Aorta (tissue), 5 donors: ENCODE measurements at regions not wholly inside any gene's neighbourhood (a gene's known extent, or its start where the extent isn't known, plus 50 kb on each side); places are given as distances from the start of the nearest gene placed in this dataset.

Experiments used
- ATAC-seq: fragments of 200-7000 bp; cut with Tn5 transposase; one replicate; pipeline ENCODE4 v1.9.1; 2022; ENCODE audit warnings: moderate library complexity; ENCODE audit not compliant: low FRiP score
- DNase-seq, 2 donors: peaks; one replicate each; pipeline ENCODE4 v3.0.0-alpha.2; 2020
- H3K27ac ChIP-seq, 2 donors: one replicate each; pipeline ENCODE4 v1.5.1; 2013; ENCODE audit warnings: low read length in 2 of 2, mild to moderate bottlenecking in 2 of 2, moderate library complexity in 2 of 2, control low read depth in 1 of 2, inconsistent platforms in 1 of 2, low read depth in 1 of 2
- H3K27me3 ChIP-seq, 2 donors: one replicate each; pipeline ENCODE4 v1.6.1; 2013; ENCODE audit warnings: control low read depth in 1 of 2, low read length in 1 of 2, mild to moderate bottlenecking in 1 of 2, moderate library complexity in 1 of 2; ENCODE audit not compliant: insufficient read depth in 2 of 2, control insufficient read depth in 1 of 2
- H3K36me3 ChIP-seq, 2 donors: one replicate each; pipeline ENCODE4 v1.6.1; 2013; ENCODE audit warnings: control low read depth in 1 of 2, low read length in 1 of 2, mild to moderate bottlenecking in 1 of 2; ENCODE audit not compliant: insufficient read depth in 2 of 2, control insufficient read depth in 1 of 2
- H3K4me1 ChIP-seq, 2 donors: one replicate each; pipeline ENCODE4 v1.6.1; 2013; ENCODE audit warnings: low read length in 2 of 2, control low read depth in 1 of 2, mild to moderate bottlenecking in 1 of 2, moderate library complexity in 1 of 2; ENCODE audit not compliant: insufficient read depth in 2 of 2, control insufficient read depth in 1 of 2
- H3K4me3 ChIP-seq, 2 donors: one replicate each; pipeline ENCODE4 v1.5.1; 2013; ENCODE audit warnings: low read length in 2 of 2, control low read depth in 1 of 2, mild to moderate bottlenecking in 1 of 2
- H3K9me3 ChIP-seq: one replicate; pipeline ENCODE4 v1.6.1; 2013; ENCODE audit warnings: mild to moderate bottlenecking, low read length; ENCODE audit not compliant: control insufficient read depth
- WGBS, 2 donors: extraction: QIAGEN DNeasy Blood & Tissue Kit; methylation state at CpG; one replicate each; pipeline ENCODE4 v1.1.7; 2013; 5-methylcytosine and 5-hydroxymethylcytosine counted together
- intact Hi-C, 2 donors: fragments of 100-400 bp; cut with DNase I; formaldehyde crosslinking; loops; one replicate each; pipeline versions ENCODE4 v1.14.2 to v1.15.0; 2022
- donor health status: healthy with polysubstance abuse.
- donor health status: Bipolar disorder and iron deficiency.
- donor health status: DM: no; HTN: no; CAD: no.
- donor health status: DM: no; HTN: no; CAD: no.
- donor health status: DM: yes; HTN: yes; CAD: no.

GRCh38 chr7:17178545-17178944 is 119.9 kb upstream of the AHR start:
- no peak for ATAC-seq
- no peaks in the 10 kb centered on the region for H3K4me1 ChIP-seq
- WGBS, 2 donors, result 94 to 96% methylated on average over 2 of the region's 2 CpGs

GRCh38 chr7:17181482-17181881 is 117.0 kb upstream of the AHR start:
- DNase-seq, result no peak
- intact Hi-C loops, result no loop called here
- no peaks in the 10 kb centered on the region for H3K4me1 ChIP-seq
- no peaks in the 10 kb centered on the region for H3K9me3 ChIP-seq
- no peak overlapping the region for H3K4me3 ChIP-seq
- ATAC-seq, result no peak
- no peaks in the 10 kb centered on the region for H3K36me3 ChIP-seq
- H3K27ac ChIP-seq, result no peak overlapping the region
- no peaks in the 10 kb centered on the region for H3K27me3 ChIP-seq
- 83 to 89% methylated on average over 3 of the region's 3 CpGs for WGBS, 2 donors

More at GRCh38 chr7:17178545-17178944, 119.9 kb upstream of the AHR start:
- Histone ChIP-seq H3K4me3 (no peak overlapping the region), H3K27me3 (no peaks in the 10 kb centered on the region), H3K9me3 (no peaks in the 10 kb centered on the region), H3K27ac (no peak overlapping the region), H3K36me3 (no peaks in the 10 kb centered on the region)
- intact Hi-C loops, result no loop called here
- DNase-seq, result no peak

GRCh38 chr7:17183630-17184328 is 114.7 kb upstream of the AHR start:
- intact Hi-C loops, result no loop called here
- WGBS, 2 donors, result 51 to 61% methylated on average over 2 of the region's 2 CpGs
- H3K4me1 ChIP-seq, result no peaks in the 10 kb centered on the region
- DNase-seq (no peak), ATAC-seq (peak; percentile 72)
- H3K27ac ChIP-seq, result no peak overlapping the region
- no peak overlapping the region for H3K4me3 ChIP-seq
- no peaks in the 10 kb centered on the region for H3K36me3 ChIP-seq
- no peaks in the 10 kb centered on the region for H3K9me3 ChIP-seq
- H3K27me3 ChIP-seq, result no peaks in the 10 kb centered on the region

GRCh38 chr7:17184805-17185689 is 113.4 kb upstream of the AHR start:
- 60 to 65% methylated on average over 4 of the region's 4 CpGs for WGBS, 2 donors
- ATAC-seq, result no peak
- intact Hi-C loops, result no loop called here
- no peak overlapping the region for H3K27ac ChIP-seq
- no peaks in the 10 kb centered on the region for H3K36me3 ChIP-seq
- no peaks in the 10 kb centered on the region for H3K4me1 ChIP-seq
- H3K27me3 ChIP-seq, result no peaks in the 10 kb centered on the region
- H3K9me3 ChIP-seq, result no peaks in the 10 kb centered on the region
- no peak overlapping the region for H3K4me3 ChIP-seq
- DNase-seq, result no peak

- Histone ChIP-seq H3K27me3 (no peaks in the 10 kb centered on the region), H3K36me3 (no peaks in the 10 kb centered on the region), H3K4me3 (no peak overlapping the region), H3K27ac (no peak overlapping the region), H3K4me1 (no peaks in the 10 kb centered on the region), H3K9me3 (no peaks in the 10 kb centered on the region)
- 80 to 85% methylated on average over 4 of the region's 4 CpGs for WGBS, 2 donors
- DNase-seq, result no peak
- intact Hi-C loops, result no loop called here
- ATAC-seq, result no peak
Observed at GRCh38 chr7:17185690-17186070, 112.8 kb upstream of the AHR start.

- ATAC-seq (no peak), DNase-seq (no peak)
- Histone ChIP-seq H3K4me1 (no peaks in the 10 kb centered on the region), H3K27ac (no peak overlapping the region), H3K36me3 (no peaks in the 10 kb centered on the region), H3K4me3 (no peak overlapping the region), H3K9me3 (no peaks in the 10 kb centered on the region), H3K27me3 (no peaks in the 10 kb centered on the region)
- intact Hi-C loops, result no loop called here
- WGBS, 2 donors, result 96 to 98% methylated on average over 2 of the region's 2 CpGs
Observed at GRCh38 chr7:17186745-17187530, 111.5 kb upstream of the AHR start.

GRCh38 chr7:17194656-17195055 is 103.8 kb upstream of the AHR start:
- DNase-seq (no peak), ATAC-seq (no peak)
- no peaks in the 10 kb centered on the region for H3K4me1 ChIP-seq
- intact Hi-C loops, result no loop called here
- H3K27me3 ChIP-seq, result no peaks in the 10 kb centered on the region
- H3K36me3 ChIP-seq, result no peaks in the 10 kb centered on the region
- WGBS, 2 donors, result 79% methylated on average over 5 of the region's 5 CpGs
- no peak overlapping the region for H3K4me3 ChIP-seq
- no peaks in the 10 kb centered on the region for H3K9me3 ChIP-seq
- H3K27ac ChIP-seq, result no peak overlapping the region

- WGBS, 2 donors, result 98% methylated on average over 2 of the region's 2 CpGs
- H3K36me3 ChIP-seq, result no peaks in the 10 kb centered on the region
- no peaks in the 10 kb centered on the region for H3K9me3 ChIP-seq
- H3K27me3 ChIP-seq, result no peaks in the 10 kb centered on the region
- H3K27ac ChIP-seq, result no peak overlapping the region
- DNase-seq (no peak), ATAC-seq (no peak)
- H3K4me3 ChIP-seq, result no peak overlapping the region
- intact Hi-C loops, result no loop called here
- H3K4me1 ChIP-seq, result no peaks in the 10 kb centered on the region
Observed at GRCh38 chr7:17195576-17195975, 102.9 kb upstream of the AHR start.
